ENCODE measurements at regions not wholly inside any gene's neighbourhood (a gene's known extent, or its start where the extent isn't known, plus 50 kb on each side); places are given as distances from the start of the nearest gene placed in this dataset.

DNA sequence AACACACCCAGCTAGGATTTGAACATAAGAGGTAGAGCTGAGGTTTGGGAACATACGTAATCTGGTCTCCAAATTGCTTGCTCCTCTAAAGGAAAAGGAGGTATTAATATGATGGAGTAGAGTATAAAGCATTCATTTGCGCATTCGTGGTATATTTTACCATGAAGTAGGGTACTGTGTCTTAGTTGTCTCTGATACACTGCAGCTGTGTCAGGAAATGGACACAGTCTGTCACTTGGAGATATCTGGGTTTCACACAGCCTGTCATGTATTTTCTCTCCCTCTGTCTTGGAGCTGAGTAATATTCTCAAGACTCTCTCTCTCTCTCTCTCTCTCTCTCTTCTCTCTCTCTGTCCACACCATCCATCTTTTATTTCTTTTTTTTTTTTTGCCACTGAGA, 274.8 kb upstream of the UGT8 start:
- DNase-seq (ENCODE audit: low spot score) (no peak), ATAC-seq (no peak)
- H3K4me3 Mint-ChIP-seq, result no peak overlapping the region
- no peaks in the 10 kb centered on the region for H3K4me1 Mint-ChIP-seq
- H3K36me3 Mint-ChIP-seq, result no peaks in the 10 kb centered on the region
- H3K9me3 Mint-ChIP-seq, result no peaks in the 10 kb centered on the region
- H3K27me3 Mint-ChIP-seq (ENCODE audit: low read depth), result no peaks in the 10 kb centered on the region
- ChIA-PET CTCF (no interaction called here), POLR2A (no interaction called here)
- no peak overlapping the region for H3K27ac Mint-ChIP-seq
- TF ChIP-seq ZBTB43 (CRISPR knock-in tag; IDR thresholded peaks at IDR 0.05) (no peak), ZNF671 (CRISPR knock-in tag; IDR thresholded peaks at IDR 0.05) (no peak), JAZF1 (CRISPR knock-in tag; IDR thresholded peaks at IDR 0.05) (no peak), SMAD4 (CRISPR knock-in tag; IDR thresholded peaks at IDR 0.05) (no peak), AR (CRISPR knock-in tag; IDR thresholded peaks at IDR 0.05) (no peak), FOXJ3 (CRISPR knock-in tag; IDR thresholded peaks at IDR 0.05; ENCODE audit: borderline replicate concordance) (no peak), USF1 (CRISPR knock-in tag; IDR thresholded peaks at IDR 0.05) (no peak)
- TF ChIP-seq, protein P1, sequence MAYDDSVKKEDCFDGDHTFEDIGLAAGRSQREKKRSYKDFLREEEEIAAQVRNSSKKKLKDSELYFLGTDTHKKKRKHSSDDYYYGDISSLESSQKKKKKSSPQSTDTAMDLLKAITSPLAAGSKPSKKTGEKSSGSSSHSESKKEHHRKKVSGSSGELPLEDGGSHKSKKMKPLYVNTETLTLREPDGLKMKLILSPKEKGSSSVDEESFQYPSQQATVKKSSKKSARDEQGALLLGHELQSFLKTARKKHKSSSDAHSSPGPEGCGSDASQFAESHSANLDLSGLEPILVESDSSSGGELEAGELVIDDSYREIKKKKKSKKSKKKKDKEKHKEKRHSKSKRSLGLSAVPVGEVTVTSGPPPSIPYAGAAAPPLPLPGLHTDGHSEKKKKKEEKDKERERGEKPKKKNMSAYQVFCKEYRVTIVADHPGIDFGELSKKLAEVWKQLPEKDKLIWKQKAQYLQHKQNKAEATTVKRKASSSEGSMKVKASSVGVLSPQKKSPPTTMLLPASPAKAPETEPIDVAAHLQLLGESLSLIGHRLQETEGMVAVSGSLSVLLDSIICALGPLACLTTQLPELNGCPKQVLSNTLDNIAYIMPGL (CRISPR knock-in tag; IDR thresholded peaks at IDR 0.05), result no peak
- TF ChIP-seq, protein P2, sequence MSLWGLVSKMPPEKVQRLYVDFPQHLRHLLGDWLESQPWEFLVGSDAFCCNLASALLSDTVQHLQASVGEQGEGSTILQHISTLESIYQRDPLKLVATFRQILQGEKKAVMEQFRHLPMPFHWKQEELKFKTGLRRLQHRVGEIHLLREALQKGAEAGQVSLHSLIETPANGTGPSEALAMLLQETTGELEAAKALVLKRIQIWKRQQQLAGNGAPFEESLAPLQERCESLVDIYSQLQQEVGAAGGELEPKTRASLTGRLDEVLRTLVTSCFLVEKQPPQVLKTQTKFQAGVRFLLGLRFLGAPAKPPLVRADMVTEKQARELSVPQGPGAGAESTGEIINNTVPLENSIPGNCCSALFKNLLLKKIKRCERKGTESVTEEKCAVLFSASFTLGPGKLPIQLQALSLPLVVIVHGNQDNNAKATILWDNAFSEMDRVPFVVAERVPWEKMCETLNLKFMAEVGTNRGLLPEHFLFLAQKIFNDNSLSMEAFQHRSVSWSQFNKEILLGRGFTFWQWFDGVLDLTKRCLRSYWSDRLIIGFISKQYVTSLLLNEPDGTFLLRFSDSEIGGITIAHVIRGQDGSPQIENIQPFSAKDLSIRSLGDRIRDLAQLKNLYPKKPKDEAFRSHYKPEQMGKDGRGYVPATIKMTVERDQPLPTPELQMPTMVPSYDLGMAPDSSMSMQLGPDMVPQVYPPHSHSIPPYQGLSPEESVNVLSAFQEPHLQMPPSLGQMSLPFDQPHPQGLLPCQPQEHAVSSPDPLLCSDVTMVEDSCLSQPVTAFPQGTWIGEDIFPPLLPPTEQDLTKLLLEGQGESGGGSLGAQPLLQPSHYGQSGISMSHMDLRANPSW (CRISPR knock-in tag; conservative IDR thresholded peaks at IDR 0.05; ENCODE audit: low read depth), result no peak

GRCh38 chr4:114326358-114326757, 272.2 kb upstream of the UGT8 start:
- POLR2A ChIA-PET, result no interaction called here
- DNase-seq (ENCODE audit: low spot score), result no peak
- H3K9me3 Mint-ChIP-seq, result peaks cover 6% of the 10 kb centered on the region
- H3K27me3 Mint-ChIP-seq (ENCODE audit: low read depth), result no peaks in the 10 kb centered on the region
- CTCF ChIA-PET, result no interaction called here
- ATAC-seq, result no peak
- no peak overlapping the region for H3K4me3 Mint-ChIP-seq
- no peaks in the 10 kb centered on the region for H3K4me1 Mint-ChIP-seq
- no peak for TF ChIP-seq TEAD4 (CRISPR knock-in tag; IDR thresholded peaks at IDR 0.05)
- TF ChIP-seq, protein P3, sequence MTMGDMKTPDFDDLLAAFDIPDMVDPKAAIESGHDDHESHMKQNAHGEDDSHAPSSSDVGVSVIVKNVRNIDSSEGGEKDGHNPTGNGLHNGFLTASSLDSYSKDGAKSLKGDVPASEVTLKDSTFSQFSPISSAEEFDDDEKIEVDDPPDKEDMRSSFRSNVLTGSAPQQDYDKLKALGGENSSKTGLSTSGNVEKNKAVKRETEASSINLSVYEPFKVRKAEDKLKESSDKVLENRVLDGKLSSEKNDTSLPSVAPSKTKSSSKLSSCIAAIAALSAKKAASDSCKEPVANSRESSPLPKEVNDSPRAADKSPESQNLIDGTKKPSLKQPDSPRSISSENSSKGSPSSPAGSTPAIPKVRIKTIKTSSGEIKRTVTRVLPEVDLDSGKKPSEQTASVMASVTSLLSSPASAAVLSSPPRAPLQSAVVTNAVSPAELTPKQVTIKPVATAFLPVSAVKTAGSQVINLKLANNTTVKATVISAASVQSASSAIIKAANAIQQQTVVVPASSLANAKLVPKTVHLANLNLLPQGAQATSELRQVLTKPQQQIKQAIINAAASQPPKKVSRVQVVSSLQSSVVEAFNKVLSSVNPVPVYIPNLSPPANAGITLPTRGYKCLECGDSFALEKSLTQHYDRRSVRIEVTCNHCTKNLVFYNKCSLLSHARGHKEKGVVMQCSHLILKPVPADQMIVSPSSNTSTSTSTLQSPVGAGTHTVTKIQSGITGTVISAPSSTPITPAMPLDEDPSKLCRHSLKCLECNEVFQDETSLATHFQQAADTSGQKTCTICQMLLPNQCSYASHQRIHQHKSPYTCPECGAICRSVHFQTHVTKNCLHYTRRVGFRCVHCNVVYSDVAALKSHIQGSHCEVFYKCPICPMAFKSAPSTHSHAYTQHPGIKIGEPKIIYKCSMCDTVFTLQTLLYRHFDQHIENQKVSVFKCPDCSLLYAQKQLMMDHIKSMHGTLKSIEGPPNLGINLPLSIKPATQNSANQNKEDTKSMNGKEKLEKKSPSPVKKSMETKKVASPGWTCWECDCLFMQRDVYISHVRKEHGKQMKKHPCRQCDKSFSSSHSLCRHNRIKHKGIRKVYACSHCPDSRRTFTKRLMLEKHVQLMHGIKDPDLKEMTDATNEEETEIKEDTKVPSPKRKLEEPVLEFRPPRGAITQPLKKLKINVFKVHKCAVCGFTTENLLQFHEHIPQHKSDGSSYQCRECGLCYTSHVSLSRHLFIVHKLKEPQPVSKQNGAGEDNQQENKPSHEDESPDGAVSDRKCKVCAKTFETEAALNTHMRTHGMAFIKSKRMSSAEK (CRISPR knock-in tag; IDR thresholded peaks at IDR 0.05; ENCODE audit: borderline replicate concordance), result no peak
- TF ChIP-seq CBFB (CRISPR knock-in tag; IDR thresholded peaks at IDR 0.05; ENCODE audit: low read depth), result no peak
- TF ChIP-seq FOXK1 (CRISPR knock-in tag; IDR thresholded peaks at IDR 0.05), result no peak
- TF ChIP-seq, protein P4, sequence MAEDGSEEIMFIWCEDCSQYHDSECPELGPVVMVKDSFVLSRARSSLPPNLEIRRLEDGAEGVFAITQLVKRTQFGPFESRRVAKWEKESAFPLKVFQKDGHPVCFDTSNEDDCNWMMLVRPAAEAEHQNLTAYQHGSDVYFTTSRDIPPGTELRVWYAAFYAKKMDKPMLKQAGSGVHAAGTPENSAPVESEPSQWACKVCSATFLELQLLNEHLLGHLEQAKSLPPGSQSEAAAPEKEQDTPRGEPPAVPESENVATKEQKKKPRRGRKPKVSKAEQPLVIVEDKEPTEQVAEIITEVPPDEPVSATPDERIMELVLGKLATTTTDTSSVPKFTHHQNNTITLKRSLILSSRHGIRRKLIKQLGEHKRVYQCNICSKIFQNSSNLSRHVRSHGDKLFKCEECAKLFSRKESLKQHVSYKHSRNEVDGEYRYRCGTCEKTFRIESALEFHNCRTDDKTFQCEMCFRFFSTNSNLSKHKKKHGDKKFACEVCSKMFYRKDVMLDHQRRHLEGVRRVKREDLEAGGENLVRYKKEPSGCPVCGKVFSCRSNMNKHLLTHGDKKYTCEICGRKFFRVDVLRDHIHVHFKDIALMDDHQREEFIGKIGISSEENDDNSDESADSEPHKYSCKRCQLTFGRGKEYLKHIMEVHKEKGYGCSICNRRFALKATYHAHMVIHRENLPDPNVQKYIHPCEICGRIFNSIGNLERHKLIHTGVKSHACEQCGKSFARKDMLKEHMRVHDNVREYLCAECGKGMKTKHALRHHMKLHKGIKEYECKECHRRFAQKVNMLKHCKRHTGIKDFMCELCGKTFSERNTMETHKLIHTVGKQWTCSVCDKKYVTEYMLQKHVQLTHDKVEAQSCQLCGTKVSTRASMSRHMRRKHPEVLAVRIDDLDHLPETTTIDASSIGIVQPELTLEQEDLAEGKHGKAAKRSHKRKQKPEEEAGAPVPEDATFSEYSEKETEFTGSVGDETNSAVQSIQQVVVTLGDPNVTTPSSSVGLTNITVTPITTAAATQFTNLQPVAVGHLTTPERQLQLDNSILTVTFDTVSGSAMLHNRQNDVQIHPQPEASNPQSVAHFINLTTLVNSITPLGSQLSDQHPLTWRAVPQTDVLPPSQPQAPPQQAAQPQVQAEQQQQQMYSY (CRISPR knock-in tag; IDR thresholded peaks at IDR 0.05), result no peak
- TF ChIP-seq ZNF671 (CRISPR knock-in tag; IDR thresholded peaks at IDR 0.05), result no peak
- no peak for TF ChIP-seq TP53 (CRISPR knock-in tag; IDR thresholded peaks at IDR 0.05)
- TF ChIP-seq ZNF263 (CRISPR knock-in tag; IDR thresholded peaks at IDR 0.05; ENCODE audit: low read depth), result no peak
- TF ChIP-seq NR2C2 (CRISPR knock-in tag; IDR thresholded peaks at IDR 0.05), result no peak
- TF ChIP-seq ZNF232 (CRISPR knock-in tag; IDR thresholded peaks at IDR 0.05), result no peak
- TF ChIP-seq HMGA2 (CRISPR knock-in tag; IDR thresholded peaks at IDR 0.05), result no peak
- H3K36me3 Mint-ChIP-seq, result no peaks in the 10 kb centered on the region
- H3K27ac Mint-ChIP-seq, result no peak overlapping the region

All from WTC11 (cell line).